Neuron (in vitro differentiated cells): ENCODE measurements at regions not wholly inside any gene's neighbourhood (a gene's known extent, or its start where the extent isn't known, plus 50 kb on each side); places are given as distances from the start of the nearest gene placed in this dataset.

Experiments
- H2AFZ ChIP-seq: one replicate; pipeline ENCODE4 v1.6.1; 2013; ENCODE audit warnings: low read depth, mild to moderate bottlenecking, inconsistent platforms, low read length, moderate library complexity
- H3K27me3 ChIP-seq: one replicate; pipeline ENCODE4 v1.6.1; 2013; ENCODE audit warnings: low read length; ENCODE audit not compliant: insufficient read depth
- H3K36me3 ChIP-seq: one replicate; pipeline ENCODE4 v1.6.1; 2013; ENCODE audit warnings: low read length; ENCODE audit not compliant: insufficient read depth
- H3K4me1 ChIP-seq: one replicate; pipeline ENCODE4 v1.6.1; 2013; ENCODE audit warnings: low read length; ENCODE audit not compliant: insufficient read depth
- H3K4me3 ChIP-seq: 2 replicates; pipeline ENCODE4 v1.5.1; 2013; ENCODE audit warnings: mild to moderate bottlenecking, low read length, moderate library complexity
- H3K9me3 ChIP-seq: one replicate; pipeline ENCODE4 v1.6.1; 2013; ENCODE audit warnings: low read length

GRCh38 chr2:51855683-51856082 lies 823.8 kb upstream of the NRXN1 start:
- Histone ChIP-seq H3K9me3 (no peaks in the 10 kb centered on the region), H3K36me3 (no peaks in the 10 kb centered on the region), H2AFZ (no peak overlapping the region), H3K4me1 (no peaks in the 10 kb centered on the region), H3K4me3 (no peak overlapping the region), H3K27me3 (no peaks in the 10 kb centered on the region)

- Histone ChIP-seq H3K4me1 (no peaks in the 10 kb centered on the region), H2AFZ (no peak overlapping the region), H3K4me3 (no peak overlapping the region), H3K27me3 (no peaks in the 10 kb centered on the region), H3K9me3 (no peaks in the 10 kb centered on the region), H3K36me3 (no peaks in the 10 kb centered on the region)
Measured at GRCh38 chr2:51846796-51847195, 814.9 kb upstream of the NRXN1 start.

GRCh38 chr2:51846018-51846417 lies 814.1 kb upstream of the NRXN1 start:
- H3K9me3 ChIP-seq: no peaks in the 10 kb centered on the region
- H2AFZ ChIP-seq: no peak overlapping the region
- no peaks in the 10 kb centered on the region for H3K27me3 ChIP-seq
- no peaks in the 10 kb centered on the region for H3K36me3 ChIP-seq
- no peaks in the 10 kb centered on the region for H3K4me1 ChIP-seq
- H3K4me3 ChIP-seq: no peak overlapping the region

- Histone ChIP-seq H2AFZ (no peak overlapping the region), H3K27me3 (no peaks in the 10 kb centered on the region), H3K4me3 (no peak overlapping the region), H3K9me3 (no peaks in the 10 kb centered on the region), H3K36me3 (no peaks in the 10 kb centered on the region), H3K4me1 (no peaks in the 10 kb centered on the region)
Measured at GRCh38 chr2:51844596-51844995, 812.7 kb upstream of the NRXN1 start.

- H3K9me3 ChIP-seq: no peaks in the 10 kb centered on the region
- H3K4me1 ChIP-seq: no peaks in the 10 kb centered on the region
- H2AFZ ChIP-seq: no peak overlapping the region
- H3K36me3 ChIP-seq: no peaks in the 10 kb centered on the region
- no peak overlapping the region for H3K4me3 ChIP-seq
- no peaks in the 10 kb centered on the region for H3K27me3 ChIP-seq
Measured at GRCh38 chr2:51829477-51829876, 797.5 kb upstream of the NRXN1 start.

- no peaks in the 10 kb centered on the region for H3K9me3 ChIP-seq
- H2AFZ ChIP-seq: no peak overlapping the region
- no peaks in the 10 kb centered on the region for H3K36me3 ChIP-seq
- H3K4me1 ChIP-seq: no peaks in the 10 kb centered on the region
- no peak overlapping the region for H3K4me3 ChIP-seq
- H3K27me3 ChIP-seq: no peaks in the 10 kb centered on the region
Measured at GRCh38 chr2:51825823-51826222, 793.9 kb upstream of the NRXN1 start.

GRCh38 chr2:51813247-51813646 lies 781.3 kb upstream of the NRXN1 start:
- Histone ChIP-seq H3K36me3 (no peaks in the 10 kb centered on the region), H3K4me3 (no peak overlapping the region), H3K9me3 (no peaks in the 10 kb centered on the region), H2AFZ (no peak overlapping the region), H3K27me3 (no peaks in the 10 kb centered on the region), H3K4me1 (no peaks in the 10 kb centered on the region)

- Histone ChIP-seq H2AFZ (no peak overlapping the region), H3K4me1 (no peaks in the 10 kb centered on the region), H3K36me3 (no peaks in the 10 kb centered on the region), H3K4me3 (no peak overlapping the region), H3K27me3 (no peaks in the 10 kb centered on the region), H3K9me3 (no peaks in the 10 kb centered on the region)
Measured at GRCh38 chr2:51812138-51812866, 780.4 kb upstream of the NRXN1 start.

GRCh38 chr2:51810197-51810596 lies 778.3 kb upstream of the NRXN1 start:
- H3K27me3 ChIP-seq: no peaks in the 10 kb centered on the region
- H3K9me3 ChIP-seq: no peaks in the 10 kb centered on the region
- no peak overlapping the region for H2AFZ ChIP-seq
- H3K4me1 ChIP-seq: no peaks in the 10 kb centered on the region
- H3K36me3 ChIP-seq: no peaks in the 10 kb centered on the region
- no peak overlapping the region for H3K4me3 ChIP-seq

- Histone ChIP-seq H3K36me3 (no peaks in the 10 kb centered on the region), H3K9me3 (no peaks in the 10 kb centered on the region), H3K27me3 (no peaks in the 10 kb centered on the region), H3K4me3 (no peak overlapping the region), H3K4me1 (no peaks in the 10 kb centered on the region), H2AFZ (no peak overlapping the region)
Measured at GRCh38 chr2:51807229-51807628, 775.3 kb upstream of the NRXN1 start.

- Histone ChIP-seq H3K27me3 (no peaks in the 10 kb centered on the region), H3K36me3 (no peaks in the 10 kb centered on the region), H3K4me1 (no peaks in the 10 kb centered on the region), H3K4me3 (no peak overlapping the region), H2AFZ (no peak overlapping the region), H3K9me3 (no peaks in the 10 kb centered on the region)
Measured at GRCh38 chr2:51795248-51795888, 763.4 kb upstream of the NRXN1 start.

GRCh38 chr2:51791496-51791895 lies 759.6 kb upstream of the NRXN1 start:
- no peak overlapping the region for H3K4me3 ChIP-seq
- H3K9me3 ChIP-seq: no peaks in the 10 kb centered on the region
- no peaks in the 10 kb centered on the region for H3K27me3 ChIP-seq

GRCh38 chr2:51790854-51791253 lies 758.9 kb upstream of the NRXN1 start:
- H2AFZ ChIP-seq: no peak overlapping the region
- no peaks in the 10 kb centered on the region for H3K9me3 ChIP-seq
- no peaks in the 10 kb centered on the region for H3K36me3 ChIP-seq
- no peaks in the 10 kb centered on the region for H3K4me1 ChIP-seq
- no peaks in the 10 kb centered on the region for H3K27me3 ChIP-seq
- H3K4me3 ChIP-seq: no peak overlapping the region

More at GRCh38 chr2:51791496-51791895, 759.6 kb upstream of the NRXN1 start:
- Histone ChIP-seq H2AFZ (no peak overlapping the region), H3K36me3 (no peaks in the 10 kb centered on the region), H3K4me1 (no peaks in the 10 kb centered on the region)

- H3K4me3 ChIP-seq: no peak overlapping the region
- H3K27me3 ChIP-seq: no peaks in the 10 kb centered on the region
Measured at GRCh38 chr2:51789918-51790317, 758.0 kb upstream of the NRXN1 start.

More at GRCh38 chr2:51789918-51790317, 758.0 kb upstream of the NRXN1 start:
- Histone ChIP-seq H3K36me3 (no peaks in the 10 kb centered on the region), H3K9me3 (no peaks in the 10 kb centered on the region), H2AFZ (no peak overlapping the region), H3K4me1 (no peaks in the 10 kb centered on the region)
